Omental fat pad (tissue), 3 donors: ENCODE measurements at regions not wholly inside any gene's neighbourhood (a gene's known extent, or its start where the extent isn't known, plus 50 kb on each side); places are given as distances from the start of the nearest gene placed in this dataset.

Experiments
- ATAC-seq: fragments of 150-250 bp; one replicate; pipeline ENCODE4 v1.9.1; 2016; ENCODE audit warnings: mild to moderate bottlenecking, moderate library complexity; ENCODE audit not compliant: low FRiP score
- DNase-seq: peaks from one replicate; pipeline ENCODE4 v3.0.0-alpha.2; 2019; ENCODE audit warnings: low spot score
- TF ChIP-seq, protein P1 (sequence below), 3 donors: fragments of 450-650 bp; IDR thresholded peaks; one replicate each; pipeline ENCODE4 v1.5.1; 2016 to 2017; ENCODE audit warnings: antibody characterized with exemption in 3 of 3, mild to moderate bottlenecking in 3 of 3, moderate library complexity in 2 of 3

DNA sequence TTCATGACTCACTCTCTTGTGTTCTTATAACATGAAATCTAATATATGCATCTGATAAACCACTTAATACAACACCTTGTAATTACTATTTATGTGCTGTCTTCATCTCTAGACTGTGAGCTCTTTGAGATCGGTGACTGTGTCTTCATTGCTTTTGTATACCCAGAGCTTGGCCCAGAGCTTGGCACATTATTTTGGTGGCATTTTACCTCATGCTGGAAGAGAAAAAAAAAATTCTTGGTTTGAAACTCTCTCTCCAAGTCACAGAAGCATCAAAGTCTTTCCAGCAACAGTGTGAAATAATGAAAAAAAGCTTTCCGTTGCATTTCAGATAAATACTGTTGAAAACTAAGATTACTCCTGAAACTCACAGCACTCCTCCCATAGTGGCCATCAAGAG is 451.6 kb downstream of the NUF2 start:
- TF ChIP-seq, protein P1, sequence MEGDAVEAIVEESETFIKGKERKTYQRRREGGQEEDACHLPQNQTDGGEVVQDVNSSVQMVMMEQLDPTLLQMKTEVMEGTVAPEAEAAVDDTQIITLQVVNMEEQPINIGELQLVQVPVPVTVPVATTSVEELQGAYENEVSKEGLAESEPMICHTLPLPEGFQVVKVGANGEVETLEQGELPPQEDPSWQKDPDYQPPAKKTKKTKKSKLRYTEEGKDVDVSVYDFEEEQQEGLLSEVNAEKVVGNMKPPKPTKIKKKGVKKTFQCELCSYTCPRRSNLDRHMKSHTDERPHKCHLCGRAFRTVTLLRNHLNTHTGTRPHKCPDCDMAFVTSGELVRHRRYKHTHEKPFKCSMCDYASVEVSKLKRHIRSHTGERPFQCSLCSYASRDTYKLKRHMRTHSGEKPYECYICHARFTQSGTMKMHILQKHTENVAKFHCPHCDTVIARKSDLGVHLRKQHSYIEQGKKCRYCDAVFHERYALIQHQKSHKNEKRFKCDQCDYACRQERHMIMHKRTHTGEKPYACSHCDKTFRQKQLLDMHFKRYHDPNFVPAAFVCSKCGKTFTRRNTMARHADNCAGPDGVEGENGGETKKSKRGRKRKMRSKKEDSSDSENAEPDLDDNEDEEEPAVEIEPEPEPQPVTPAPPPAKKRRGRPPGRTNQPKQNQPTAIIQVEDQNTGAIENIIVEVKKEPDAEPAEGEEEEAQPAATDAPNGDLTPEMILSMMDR (IDR thresholded peaks at IDR 0.05): no peak
- DNase-seq (no peak), ATAC-seq (no peak)

DNA sequence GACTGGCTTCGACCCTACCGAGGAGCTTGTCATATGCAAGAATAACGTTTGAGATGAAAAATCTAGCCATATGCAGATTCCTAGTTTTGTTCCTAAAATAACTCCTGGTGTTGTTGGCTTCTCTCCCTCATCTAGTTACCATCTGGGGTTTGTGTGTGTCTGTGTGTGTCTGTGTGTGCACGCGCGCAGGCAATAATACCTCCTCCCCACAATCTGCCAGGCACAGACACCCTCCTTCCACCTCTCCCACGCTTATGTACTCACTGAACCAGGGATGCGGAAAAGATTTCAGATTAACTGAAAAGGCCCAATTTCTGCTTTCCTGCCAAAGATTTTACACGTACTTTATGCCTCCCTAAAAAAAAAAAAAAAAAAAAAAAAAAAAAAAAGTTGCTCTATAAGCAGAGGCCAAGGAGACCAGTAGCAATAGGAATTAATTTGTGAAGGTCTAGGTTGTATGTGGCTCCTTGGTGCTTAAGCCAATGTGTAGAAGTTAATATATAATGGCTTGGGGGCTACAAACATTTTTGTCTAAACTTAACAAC is 452.7 kb downstream of the NUF2 start:
- ATAC-seq (peak; percentile 90), DNase-seq (no peak)
- TF ChIP-seq, protein P1 (IDR thresholded peaks at IDR 0.05): no peak

DNA sequence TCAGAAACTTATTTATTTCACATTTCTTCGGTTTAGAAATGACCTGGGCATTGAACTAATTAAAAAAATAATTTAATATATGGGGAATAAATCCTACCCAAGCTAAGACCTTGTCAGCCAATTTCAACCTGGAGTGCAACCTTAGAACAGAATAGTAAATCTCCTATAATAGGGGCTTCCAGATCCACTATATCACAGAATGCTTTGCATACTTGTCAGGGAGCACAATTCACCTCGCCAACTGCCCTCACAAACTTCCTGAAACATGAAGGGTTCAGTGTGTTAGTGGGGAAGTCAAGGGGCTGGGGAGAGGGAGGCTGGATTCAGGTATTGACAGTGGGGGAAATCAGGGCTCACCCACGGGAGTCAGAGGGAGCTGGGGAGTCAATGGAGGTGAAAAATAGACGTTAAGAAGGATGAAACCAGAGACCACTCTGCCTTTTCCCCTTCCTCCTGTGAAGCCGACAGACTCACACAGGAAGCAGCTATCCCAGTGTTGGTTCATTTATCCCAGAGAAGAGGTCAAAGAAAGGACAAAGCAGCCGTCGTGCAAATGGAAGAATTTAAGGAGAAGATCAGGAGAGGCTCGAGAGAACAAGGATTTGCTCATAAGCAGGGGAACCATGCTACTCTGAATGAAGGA is 453.3 kb downstream of the NUF2 start:
- no peak for DNase-seq
- ATAC-seq: no peak
- TF ChIP-seq, protein P1 (IDR thresholded peaks at IDR 0.05): no peak

DNA sequence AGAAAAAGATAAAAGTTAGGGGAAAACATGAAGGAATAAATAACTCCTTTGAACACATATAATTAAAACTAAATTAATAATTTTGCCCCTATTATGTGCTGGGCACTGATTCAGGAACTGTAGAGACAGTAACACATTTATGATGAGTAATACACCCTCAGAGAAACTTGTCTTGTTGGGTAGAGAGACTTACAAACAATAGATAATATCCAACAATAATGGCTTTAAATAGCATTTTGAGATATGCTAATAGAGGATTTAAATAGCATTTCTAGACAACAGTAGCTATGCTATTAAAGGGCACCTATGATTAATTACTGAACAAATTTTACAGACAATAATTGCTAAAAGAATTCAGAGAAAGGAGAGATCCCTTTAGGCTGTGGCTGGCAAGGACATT is 455.5 kb downstream of the NUF2 start:
- DNase-seq (no peak), ATAC-seq (no peak)

DNA sequence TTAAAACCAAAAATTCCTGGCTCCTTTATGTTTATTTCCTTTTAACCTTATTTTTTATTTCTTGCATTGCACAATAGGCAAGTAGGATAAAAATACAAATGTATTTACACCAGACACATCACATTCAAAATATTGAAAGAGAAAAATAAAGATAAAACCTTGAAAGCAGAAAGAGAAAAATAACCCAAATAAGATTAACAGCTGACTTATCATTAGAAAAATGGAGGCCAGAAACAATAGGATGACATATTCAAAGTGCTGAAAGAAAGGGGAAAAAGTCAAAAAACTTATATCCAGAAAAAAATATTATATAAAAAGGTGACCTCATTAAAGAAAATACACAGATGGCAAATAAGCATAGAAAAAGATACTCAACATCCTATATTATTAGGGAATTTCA is 459.4 kb downstream of the NUF2 start:
- no peak for ATAC-seq
- no peak for DNase-seq
- TF ChIP-seq, protein P1 (IDR thresholded peaks at IDR 0.05): no peak

More for the DNA sequence above, 455.5 kb downstream of the NUF2 start:
- TF ChIP-seq, protein P1 (IDR thresholded peaks at IDR 0.05): no peak

DNA sequence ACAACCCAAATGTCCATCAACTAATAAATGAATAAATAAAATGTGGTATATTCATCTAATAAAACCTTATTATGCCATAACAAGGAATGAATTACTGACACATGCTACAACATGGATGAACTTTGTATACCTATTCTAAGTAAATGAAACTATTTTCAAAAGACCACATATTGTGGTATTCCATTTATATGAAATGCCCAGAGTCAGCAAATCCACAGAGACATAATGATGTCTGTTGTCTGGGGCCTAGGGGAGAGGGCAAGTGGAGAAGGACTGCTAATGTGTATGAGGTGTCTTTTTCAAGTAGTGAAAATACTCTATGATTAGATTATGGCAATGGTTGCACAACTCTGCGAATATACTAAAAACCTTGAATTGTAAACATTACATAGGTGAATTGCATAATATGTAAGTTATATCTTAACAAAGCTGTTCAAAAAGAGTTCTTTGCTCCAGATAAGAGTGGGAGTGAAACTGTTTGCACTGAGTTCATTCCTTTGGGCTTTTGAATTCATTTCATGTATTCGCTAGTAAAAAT is 464.2 kb downstream of the NUF2 start:
- ATAC-seq (no peak), DNase-seq (no peak)
- TF ChIP-seq, protein P1 (IDR thresholded peaks at IDR 0.05): no peak

DNA sequence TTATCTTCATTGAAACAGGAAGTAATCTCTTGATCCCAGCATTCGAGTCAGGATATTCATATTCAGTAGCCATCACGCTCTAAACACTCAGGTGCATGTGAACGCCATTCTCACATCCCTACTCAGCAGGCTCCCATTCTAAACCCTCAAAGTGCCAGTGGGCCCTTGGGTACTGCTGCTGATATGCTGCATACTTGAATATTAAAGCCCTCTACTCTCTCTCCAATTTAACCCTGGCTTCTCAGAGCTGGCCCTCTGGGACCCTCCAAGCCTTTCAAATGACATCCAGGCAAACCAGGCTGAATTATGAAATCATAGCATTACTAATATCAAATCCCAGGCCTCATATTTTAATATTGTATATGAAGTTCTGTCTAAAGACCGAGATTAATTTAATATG is 468.2 kb downstream of the NUF2 start:
- TF ChIP-seq, protein P1 (IDR thresholded peaks at IDR 0.05): no peak

More for the DNA sequence above, 468.2 kb downstream of the NUF2 start:
- DNase-seq (no peak), ATAC-seq (no peak)
